GM12878 (cell line): ENCODE measurements at regions not wholly inside any gene's neighbourhood (a gene's known extent, or its start where the extent isn't known, plus 50 kb on each side); places are given as distances from the start of the nearest gene placed in this dataset.
"Not testable (repeated sequence)": the region's sequence is repeated elsewhere in the genome, so short reads cannot be mapped to it uniquely, and the experiment has no call there.

Source experiments
- ATAC-seq: fragments of 200-7000 bp; cut with Tn5 transposase; 3 replicates; pipeline ENCODE4 v1.9.1; 2020; ENCODE audit warnings: mild to moderate bottlenecking, moderate library complexity
- BruUV-seq: library from RNA; stranded (reverse); fragments of 400-500 nt; replicated peaks from 2 replicates; lab custom pipeline; 2021; lab: Mats Ljungman, UMichigan
- CTCF ChIA-PET: fragments of 300-600 bp; sonication (Branson Sonifier 250); formaldehyde crosslinking; extraction: SDS; loops from one replicate; lab custom pipeline; 2021; ENCODE audit warnings: inconsistent platforms; lab: Yijun Ruan, JAX
- POLR2A ChIA-PET: fragments of 350-600 bp; formaldehyde crosslinking; extraction: SDS; loops from one replicate; lab custom pipeline; 2021; ENCODE audit warnings: inconsistent platforms; lab: Charles Lee
- RAD21 ChIA-PET: fragments of 300-600 bp; sonication (Branson Sonifier 250); formaldehyde crosslinking; loops from one replicate; lab custom pipeline; 2023; ENCODE audit warnings: antibody characterized with exemption; ENCODE audit not compliant: unreplicated experiment; lab: Charles Lee
- SMC1A ChIA-PET: fragments of 300-600 bp; sonication (Branson Sonifier 250); formaldehyde crosslinking; loops from one replicate; lab custom pipeline; 2023; ENCODE audit not compliant: unreplicated experiment, uncharacterized antibody; lab: Charles Lee
- DNase-seq: peaks from one replicate; pipeline ENCODE4 v3.0.0-alpha.2; 2011; ENCODE audit warnings: low read depth, low spot score
- FAIRE-seq: peaks from 3 replicates; lab custom pipeline; 2011; peaks lifted over from hg19 to GRCh38; lab: Jason Lieb, UNC
- H2AFZ ChIP-seq: 2 replicates; pipeline ENCODE4 v1.6.0; 2011; ENCODE audit warnings: low read depth, low read length, control low read depth; ENCODE audit not compliant: control insufficient read depth
- H3K27ac ChIP-seq: 2 replicates; pipeline ENCODE4 v1.5.1; 2011; ENCODE audit warnings: control low read depth; ENCODE audit not compliant: control insufficient read depth, insufficient read depth
- H3K27me3 ChIP-seq, 2 experiments: replicated peaks in 1 of 2; 2 replicates each; pipeline versions ENCODE4 v1.6.0 to v1.6.1; 2011; ENCODE audit warnings: low read length in 1 of 2; ENCODE audit not compliant: control insufficient read depth in 2 of 2, insufficient read depth in 2 of 2
- H3K36me3 ChIP-seq, 2 experiments: 2 replicates each; pipeline ENCODE4 v1.5.1; 2011; ENCODE audit warnings: low read length in 1 of 2; ENCODE audit not compliant: control insufficient read depth in 2 of 2, insufficient read depth in 2 of 2
- H3K4me1 ChIP-seq: 2 replicates; pipeline ENCODE4 v1.6.1; 2011; ENCODE audit warnings: mild to moderate bottlenecking, low read length, moderate library complexity, mixed read lengths; ENCODE audit not compliant: control insufficient read depth, insufficient read depth
- H3K4me2 ChIP-seq: 2 replicates; pipeline ENCODE4 v1.6.0; 2011; ENCODE audit warnings: control low read depth; ENCODE audit not compliant: control insufficient read depth, insufficient read depth
- H3K4me3 ChIP-seq: fragments of 200-600 bp; sonication (generic); 2 replicates; pipeline ENCODE4 v1.5.1; 2016
- H3K79me2 ChIP-seq: 2 replicates; pipeline ENCODE4 v1.6.0; 2011; ENCODE audit warnings: low read length; ENCODE audit not compliant: control insufficient read depth, insufficient read depth
- H3K9ac ChIP-seq: 2 replicates; pipeline ENCODE4 v1.8.0; 2011; ENCODE audit warnings: low read length, control low read depth, mixed read lengths; ENCODE audit not compliant: control insufficient read depth, insufficient read depth
- H3K9me3 ChIP-seq: replicated peaks from 3 replicates; pipeline ENCODE4 v1.5.1; 2011; ENCODE audit warnings: mild to moderate bottlenecking, low read length; ENCODE audit not compliant: control insufficient read depth, insufficient read depth
- H4K20me1 ChIP-seq: 2 replicates; pipeline ENCODE4 v1.6.0; 2011; ENCODE audit not compliant: control insufficient read depth, insufficient read depth
- FOS ChIP-seq: IDR thresholded peaks from 3 replicates; pipeline ENCODE4 v1.6.1; 2011; ENCODE audit warnings: borderline replicate concordance; ENCODE audit not compliant: insufficient read length; ENCODE audit errors: extremely low read depth
- RAD21 ChIP-seq: IDR thresholded peaks from 2 replicates; pipeline ENCODE4 v1.6.1; 2011; ENCODE audit warnings: mild to moderate bottlenecking, low read depth, low read length, moderate library complexity; ENCODE audit not compliant: insufficient read depth
- ZZZ3 ChIP-seq: IDR thresholded peaks from 2 replicates; pipeline ENCODE4 v1.6.1; 2011; ENCODE audit warnings: low read depth; ENCODE audit not compliant: control insufficient read depth, insufficient read length
- WGBS: methylation state at CpG from one replicate; pipeline ENCODE4 v1.1.6; 2016; ENCODE audit warnings: low lambda C conversion rate; ENCODE audit not compliant: insufficient replicate concordance, insufficient coverage; ENCODE audit errors: missing lambda C conversion rate; 5-methylcytosine and 5-hydroxymethylcytosine counted together
- in situ Hi-C: fragments of 300-500 bp; cut with MboI; formaldehyde crosslinking; loops from 9 replicates; pipeline ENCODE4 v1.14.3; 2018; ENCODE audit warnings: mixed read lengths
- intact Hi-C: fragments of 100-400 bp; cut with micrococcal nuclease; formaldehyde crosslinking; loops from one replicate; pipeline ENCODE4 v1.14.2; 2022; ENCODE audit not compliant: unreplicated experiment

- H3K4me2 ChIP-seq, ATAC-seq, H2AFZ ChIP-seq, H3K27ac ChIP-seq, BruUV-seq, H4K20me1 ChIP-seq, DNase-seq, H3K4me3 ChIP-seq, H3K36me3 ChIP-seq, H3K79me2 ChIP-seq, H3K9me3 ChIP-seq, FAIRE-seq, H3K27me3 ChIP-seq, H3K9ac ChIP-seq, in situ Hi-C loops: not testable (repeated sequence)
- ChIA-PET SMC1A (interaction anchor here (0.6 to 1.7 kb wide), 5 partner anchors 10 to 141 kb away, joined by 3 to 5 read pairs (median 3); no protein-coding TSS in a partner anchor), CTCF (interaction anchor here (1.1 kb wide), 2 partner anchors 23 to 157 kb away, joined by 3 read pairs; no protein-coding TSS in a partner anchor), POLR2A (interaction anchor here (0.9 kb wide), 1 partner anchor 10 kb away, joined by 3 read pairs; no protein-coding TSS in a partner anchor), RAD21 (interaction anchor here (0.6 kb wide), 1 partner anchor 132 kb away, joined by 3 read pairs; no protein-coding TSS in a partner anchor)
- peaks cover 22% of the 10 kb centered on the region for H3K4me1 ChIP-seq
- intact Hi-C loops = loop anchor here (10.0 kb wide), 1 partner anchor 215 kb away; no protein-coding TSS in a partner anchor
- WGBS = 97% methylated on average over 2 of the region's 2 CpGs
Measured at GRCh38 chr12:93239789-93240188, 137.9 kb upstream of the NUDT4 start.

- ChIA-PET SMC1A (interaction anchor here (0.7 to 5.0 kb wide), 20 partner anchors 18 to 317 kb away, joined by 3 to 96 read pairs (median 4); no protein-coding TSS in a partner anchor), POLR2A (interaction anchor here (0.5 to 5.0 kb wide), 6 partner anchors 17 to 763 kb away, joined by 3 to 37 read pairs (median 4); no protein-coding TSS in a partner anchor), RAD21 (interaction anchor here (0.9 to 4.4 kb wide), 7 partner anchors 10 to 144 kb away, joined by 3 to 90 read pairs (median 5); no protein-coding TSS in a partner anchor), CTCF (interaction anchor here (0.6 to 5.9 kb wide), 12 partner anchors 27 to 1090 kb away, joined by 3 to 42 read pairs (median 4); no protein-coding TSS in a partner anchor)
- intact Hi-C loops = loop anchor here (10.0 kb wide), 1 partner anchor 218 kb away; no protein-coding TSS in a partner anchor
- Histone ChIP-seq H3K4me3 (no peak overlapping the region), H3K4me1 (peaks cover 46% of the 10 kb centered on the region), H2AFZ (peak overlapping the region; percentile 22; the same call in 1 of the 2 replicates), H3K27ac (peak overlapping the region; percentile 87), H3K4me2 (peak overlapping the region; percentile 39), H3K79me2 (no peaks in the 10 kb centered on the region), H3K9ac (0 out of 2 replicates have a peak overlapping the region, but pooled peaks have one; percentile 13), H3K9me3 (peaks cover 2% of the 10 kb centered on the region; the same call in 1 of the 3 replicates), H3K27me3 (no peaks in the 10 kb centered on the region), H4K20me1 (no peaks in the 10 kb centered on the region), H3K36me3 (no peaks in the 10 kb centered on the region)
- in situ Hi-C loops = no loop called here
- 74% methylated on average over 6 of the region's 6 CpGs for WGBS
- no peak for DNase-seq
- TF ChIP-seq ZZZ3 (no peak), RAD21 (0 out of 2 replicates have a peak, but pooled peaks have one; percentile 17), FOS (no peak)
- ATAC-seq = no peak
- no TSS peak for BruUV-seq
- FAIRE-seq = no peak
Measured at GRCh38 chr12:93242154-93242972, 135.4 kb upstream of the NUDT4 start.
